ENCODE measurements at regions not wholly inside any gene's neighbourhood (a gene's known extent, or its start where the extent isn't known, plus 50 kb on each side); places are given as distances from the start of the nearest gene placed in this dataset.

DNA sequence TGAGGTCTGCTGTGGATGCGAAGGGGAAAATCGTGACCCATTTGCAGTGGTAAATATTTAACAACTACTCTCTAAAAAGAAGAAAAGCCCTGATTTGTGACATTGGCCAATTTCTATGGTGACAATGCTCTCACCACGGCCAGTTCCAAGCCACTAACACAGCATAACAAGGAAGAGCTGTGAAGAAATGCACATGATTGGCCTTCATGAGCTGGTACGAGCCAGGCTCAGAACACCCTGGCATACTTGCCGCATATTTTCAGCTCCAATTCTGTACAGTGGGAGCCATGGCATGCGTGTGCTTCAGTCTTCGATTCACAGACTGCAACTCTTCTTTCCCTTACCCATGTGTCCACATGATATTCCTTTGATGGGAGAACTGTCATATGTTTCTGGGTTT is 363.9 kb upstream of the CDH5 start:
- DNase-seq = no peak

DNA sequence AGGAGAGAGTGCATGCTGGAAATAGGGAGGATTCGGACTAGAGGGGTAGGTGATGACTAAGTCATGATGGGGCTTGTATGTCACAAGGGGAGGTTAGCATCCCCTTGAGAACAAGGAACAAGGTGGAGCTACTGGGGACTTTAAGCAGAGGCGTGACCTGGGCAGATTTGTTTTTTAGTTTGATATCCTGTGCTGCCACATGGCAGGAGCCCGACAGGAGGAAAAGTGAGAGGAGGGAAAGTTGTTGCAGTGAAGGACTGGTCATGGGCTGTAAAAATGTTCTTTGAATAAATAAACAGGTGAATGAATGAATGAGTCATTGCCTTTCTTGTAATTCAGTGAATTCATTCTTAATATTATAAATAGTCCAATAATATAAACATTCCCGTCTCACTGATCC is 365.1 kb upstream of the CDH5 start:
- DNase-seq = no peak

- DNase-seq = no peak
Measured at GRCh38 chr16:65998443-65998842, 368.0 kb upstream of the CDH5 start.

DNA sequence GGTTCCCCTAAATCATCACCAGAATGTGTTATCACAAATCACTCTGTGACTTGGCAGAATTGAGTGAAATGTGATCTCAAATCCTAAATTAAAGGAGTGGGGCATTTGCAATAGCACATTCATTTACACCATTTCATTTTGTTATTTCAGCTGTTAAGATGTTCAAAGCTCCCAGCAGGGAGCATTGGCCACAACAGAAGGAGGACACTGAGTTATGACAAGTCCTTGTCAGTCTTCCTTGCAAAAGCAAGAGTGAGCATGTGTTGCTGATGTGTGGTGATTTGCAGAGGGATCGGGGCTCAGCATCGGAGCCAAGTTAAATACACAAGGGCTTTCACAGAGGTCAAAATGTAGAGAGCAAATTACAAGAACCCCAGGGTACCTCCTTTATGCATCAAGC is 372.2 kb upstream of the CDH5 start:
- no peak for DNase-seq

DNA sequence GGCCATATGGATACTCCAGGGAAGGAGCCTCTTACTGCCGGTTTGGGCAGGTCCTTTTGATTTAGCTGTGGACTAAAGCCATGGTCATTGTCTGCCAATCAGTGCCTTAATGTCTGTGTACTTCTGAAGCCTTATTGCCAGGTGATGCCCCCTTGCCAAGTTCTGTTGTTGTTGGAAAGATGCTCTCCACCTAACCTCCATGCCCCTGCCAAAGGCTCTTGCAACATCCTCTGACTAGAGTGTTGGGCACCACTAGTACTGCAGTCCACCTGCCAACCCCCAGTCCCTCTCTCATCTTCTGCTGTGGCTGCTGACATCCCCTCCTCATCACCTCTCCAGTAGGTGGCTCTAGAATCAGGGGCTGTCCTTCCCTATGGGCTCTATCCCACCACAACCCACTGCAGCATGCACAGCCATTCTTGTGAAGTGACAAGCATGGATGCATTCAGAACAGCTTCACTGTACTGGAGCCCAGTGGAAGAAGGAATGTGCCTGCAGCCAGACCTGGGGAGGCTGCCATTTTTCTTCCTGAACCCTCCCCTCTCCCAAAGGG is 375.3 kb upstream of the CDH5 start:
- no peak for DNase-seq

DNA sequence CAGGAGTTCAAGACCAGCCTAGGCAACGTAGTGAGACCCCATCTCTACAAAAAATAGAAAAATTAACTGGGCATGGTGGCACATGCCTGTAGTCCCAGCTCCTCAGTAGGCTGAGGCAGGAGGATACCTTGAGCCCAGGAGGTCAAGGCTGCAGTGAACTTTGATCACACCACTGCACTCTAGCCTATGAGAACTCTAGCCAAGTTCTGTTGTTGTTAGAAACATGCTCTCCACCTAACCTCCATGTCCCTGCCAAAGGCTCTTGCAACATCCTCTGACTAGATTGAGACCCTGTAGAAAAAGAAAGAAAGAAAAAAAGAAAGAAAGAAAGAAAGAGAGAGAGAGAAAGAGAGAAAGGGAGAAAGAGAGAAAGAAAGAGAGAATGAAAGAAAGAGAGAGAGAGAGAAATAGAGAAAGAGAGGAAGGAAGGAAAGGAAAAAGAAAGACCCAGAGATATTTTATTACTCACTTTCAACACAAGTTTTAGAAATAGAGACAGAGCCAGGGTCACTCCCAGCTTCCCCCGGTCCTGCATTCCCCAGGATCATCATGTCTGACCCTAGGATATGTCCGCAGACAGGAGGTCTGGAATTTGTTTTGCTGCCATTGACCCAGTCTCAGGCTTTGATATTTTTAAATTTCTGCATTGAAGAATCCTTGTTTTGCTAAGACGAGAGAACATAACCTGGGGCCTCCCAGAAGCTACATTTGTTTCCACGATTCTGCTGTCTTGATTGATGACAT is 376.5 kb upstream of the CDH5 start:
- DNase-seq = no peak

GRCh38 chr16:65988024-65988595 is 378.4 kb upstream of the CDH5 start:
- no peak for DNase-seq

DNA sequence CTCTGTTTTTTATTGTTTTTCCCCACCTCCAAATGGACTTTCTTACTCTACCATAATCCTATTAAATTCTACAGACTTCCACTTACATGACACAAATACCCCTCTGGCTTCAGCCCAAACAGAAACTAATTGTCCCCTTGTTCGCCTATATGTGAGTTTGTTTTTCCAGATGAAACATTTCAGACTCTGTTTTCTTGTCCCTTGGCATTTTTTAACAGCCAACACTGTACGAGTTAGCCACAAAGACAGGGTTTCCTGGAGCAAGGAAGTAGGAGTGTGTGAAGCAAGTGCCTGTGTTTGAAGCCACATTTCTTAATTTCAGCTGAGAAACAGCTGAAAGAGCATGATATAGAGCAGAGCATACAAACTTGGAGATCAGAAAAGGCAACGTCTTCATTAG is 382.2 kb upstream of the CDH5 start:
- no peak for DNase-seq

GRCh38 chr16:65981057-65981456 is 385.4 kb upstream of the CDH5 start:
- no peak for DNase-seq

- DNase-seq = no peak
Measured at GRCh38 chr16:65975049-65975708, 391.3 kb upstream of the CDH5 start.

- no peak for DNase-seq
Measured at GRCh38 chr16:65967376-65967775, 399.1 kb upstream of the CDH5 start.

GRCh38 chr16:65965628-65966027 is 400.9 kb upstream of the CDH5 start:
- no peak for DNase-seq

DNA sequence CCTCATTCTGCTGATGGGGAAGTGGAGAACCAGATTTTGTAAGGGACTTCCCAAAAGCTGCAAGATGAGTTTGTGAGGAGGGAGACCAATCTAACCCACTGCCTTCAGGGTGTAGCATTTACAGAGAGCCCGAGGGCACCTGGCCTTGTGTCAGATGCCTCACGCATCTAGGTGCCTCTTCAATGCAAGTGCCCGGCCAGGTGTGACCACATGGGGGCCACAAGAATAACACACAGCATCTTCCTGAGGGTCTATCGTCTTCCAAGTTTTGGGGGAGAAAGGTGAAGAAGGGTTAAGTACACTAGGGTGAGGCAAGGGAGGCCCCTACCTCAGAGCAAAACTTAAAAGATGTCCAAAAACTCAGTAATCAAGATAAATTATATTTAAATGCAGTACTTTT is 401.7 kb upstream of the CDH5 start:
- DNase-seq = no peak

- no peak for DNase-seq
Measured at GRCh38 chr16:65961476-65962143, 404.9 kb upstream of the CDH5 start.

GRCh38 chr16:65959983-65960382 is 406.5 kb upstream of the CDH5 start:
- DNase-seq = no peak

GRCh38 chr16:65958086-65958485 is 408.4 kb upstream of the CDH5 start:
- no peak for DNase-seq

- no peak for DNase-seq
Measured at GRCh38 chr16:65956100-65956499, 410.4 kb upstream of the CDH5 start.

DNA sequence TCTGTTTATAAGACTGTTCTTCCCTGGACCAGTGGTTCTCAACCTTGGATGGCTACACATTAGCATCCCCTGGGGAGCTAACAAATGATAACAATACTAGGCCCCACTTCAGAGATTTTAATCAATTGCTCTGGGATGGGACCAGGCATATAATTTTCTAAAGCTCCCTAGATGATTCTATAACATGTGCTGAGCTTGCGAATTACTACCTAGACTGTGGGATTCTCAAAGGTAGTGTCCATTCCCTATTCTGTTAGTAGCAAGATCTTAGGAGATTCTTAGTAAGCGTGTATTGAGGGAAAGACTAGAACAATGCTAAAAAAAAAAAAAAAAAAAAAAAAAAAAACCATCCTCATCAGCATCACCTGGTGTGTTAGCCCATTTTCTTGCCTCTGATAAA is 412.0 kb upstream of the CDH5 start:
- no peak for DNase-seq

DNA sequence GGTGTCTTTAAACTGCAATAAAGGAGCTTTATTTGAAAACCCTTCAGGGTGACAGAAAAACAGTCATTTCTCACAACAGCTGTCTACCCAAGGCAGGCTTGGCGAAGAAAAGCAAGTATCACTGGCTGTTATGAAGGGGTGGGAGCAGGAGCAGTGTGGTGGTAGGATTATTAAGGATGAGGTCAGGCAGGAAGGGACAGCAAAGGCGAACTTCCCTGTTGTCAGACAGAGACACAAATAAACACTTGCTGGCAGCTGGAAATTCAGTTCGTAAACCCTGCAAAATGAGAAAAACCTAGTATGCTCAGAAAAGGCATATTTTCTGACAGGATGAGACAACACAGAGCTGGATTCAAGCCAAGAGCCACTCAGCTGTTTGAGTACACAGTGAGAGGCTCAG is 416.3 kb upstream of the CDH5 start:
- no peak for DNase-seq

GRCh38 chr16:65948361-65948760 is 418.1 kb upstream of the CDH5 start:
- DNase-seq = no peak

DNA sequence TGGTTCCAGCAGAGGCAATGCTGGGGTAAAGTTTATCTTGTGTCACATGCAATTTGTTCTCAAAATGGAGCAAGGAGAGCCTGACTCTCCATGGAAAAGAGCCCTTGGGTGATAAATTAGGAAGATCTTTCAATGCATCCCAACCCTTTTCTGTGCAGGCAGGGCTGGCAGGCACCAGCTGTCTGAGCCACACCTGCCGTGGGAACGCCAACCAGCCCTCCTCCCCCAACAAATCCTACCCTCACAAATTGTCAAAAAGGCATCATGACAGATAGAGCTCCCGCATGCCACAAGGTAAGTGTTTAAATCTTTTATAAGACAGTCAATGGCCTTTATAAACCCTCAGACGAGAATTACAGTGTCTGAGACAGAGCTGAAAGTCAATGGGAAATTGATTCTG is 418.5 kb upstream of the CDH5 start:
- no peak for DNase-seq

DNA sequence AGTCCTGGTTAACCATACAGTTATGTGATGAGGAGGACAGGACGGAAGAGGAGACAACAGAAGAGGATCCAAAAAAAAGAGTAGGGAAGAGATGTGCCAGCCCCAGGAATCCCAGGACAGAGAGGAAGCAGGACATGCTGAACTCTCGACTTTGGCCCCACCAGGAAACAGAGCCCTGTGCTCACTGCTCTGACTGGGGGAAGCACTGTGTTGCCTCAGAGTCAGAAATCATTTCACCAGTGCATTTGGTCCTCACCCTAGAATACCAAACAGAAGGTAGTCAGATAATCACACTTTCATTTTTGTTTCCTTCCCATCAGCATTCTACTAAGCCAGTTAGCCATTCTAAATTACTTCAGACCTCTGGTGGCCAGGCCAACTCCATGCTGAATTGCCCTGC is 421.0 kb upstream of the CDH5 start:
- no peak for DNase-seq

- DNase-seq = no peak
Measured at GRCh38 chr16:65944361-65944760, 422.1 kb upstream of the CDH5 start.

DNA sequence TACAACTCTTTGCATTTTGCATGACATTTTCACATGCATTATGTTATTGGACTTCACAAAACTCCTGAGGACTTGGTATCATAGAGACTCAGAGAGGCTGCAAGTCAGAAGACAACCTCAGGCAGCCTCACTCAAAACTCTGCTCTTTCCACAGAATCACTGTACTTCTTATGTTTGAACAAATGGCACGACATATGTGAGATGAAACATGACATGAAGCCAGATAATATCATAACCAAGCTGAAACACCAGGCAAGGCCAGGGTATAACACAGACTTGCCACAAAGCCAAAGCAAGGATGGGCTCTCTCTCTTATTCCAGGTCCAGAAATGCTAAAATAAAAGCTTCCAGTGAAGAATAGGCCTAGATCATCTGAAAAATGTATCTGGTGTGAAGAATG is 425.8 kb upstream of the CDH5 start:
- no peak for DNase-seq

Data from activated naive CD4-positive, alpha-beta T cell (primary cell).